ENCODE measurements at regions not wholly inside any gene's neighbourhood (a gene's known extent, or its start where the extent isn't known, plus 50 kb on each side); places are given as distances from the start of the nearest gene placed in this dataset.

GRCh38 chr6:74953708-74954107, 252.1 kb downstream of the COL12A1 start:
- no peak for TF ChIP-seq POLR2A (IDR thresholded peaks at IDR 0.05)
- Histone ChIP-seq H3K4me1 (replicated peaks in 1 of 2) (no peaks in the 10 kb centered on the region), H3K9me3 (replicated peaks in 1 of 3) (peaks cover 0 to 4% (median 0%) of the 10 kb centered on the region in 3 donors), H3K4me3 (no peak overlapping the region), H3K27ac (no peak overlapping the region), H3K36me3 (replicated peaks in 1 of 2) (no peaks in the 10 kb centered on the region), H3K27me3 (no peaks in the 10 kb centered on the region)
- WGBS, 4 donors: 72 to 86% (median 75%) methylated on average over 3 of the region's 3 CpGs
- intact Hi-C loops (cut with DNase I): no loop called here
- DNase-seq: no peak

GRCh38 chr6:74946961-74947360, 258.9 kb downstream of the COL12A1 start:
- no peaks in the 10 kb centered on the region for H3K4me1 ChIP-seq (replicated peaks in 1 of 2)
- no peak overlapping the region for H3K27ac ChIP-seq
- no peaks in the 10 kb centered on the region for H3K9me3 ChIP-seq (replicated peaks in 1 of 3)
- no peak for DNase-seq
- intact Hi-C loops (cut with DNase I): no loop called here
- no peaks in the 10 kb centered on the region for H3K36me3 ChIP-seq (replicated peaks in 1 of 2)
- 60 to 76% (median 68%) methylated on average over 2 of the region's 2 CpGs for WGBS, 4 donors
- no peak overlapping the region for H3K4me3 ChIP-seq
- TF ChIP-seq CTCF (IDR thresholded peaks at IDR 0.05) (no peak), POLR2A (IDR thresholded peaks at IDR 0.05) (no peak)
- H3K27me3 ChIP-seq: peaks cover 3% of the 10 kb centered on the region

- Histone ChIP-seq H3K36me3 (replicated peaks in 1 of 2) (no peaks in the 10 kb centered on the region), H3K4me1 (replicated peaks in 1 of 2) (no peaks in the 10 kb centered on the region), H3K9me3 (replicated peaks in 1 of 3) (no peaks in the 10 kb centered on the region), H3K4me3 (no peak overlapping the region), H3K27ac (no peak overlapping the region), H3K27me3 (peaks cover 1% of the 10 kb centered on the region)
- DNase-seq: no peak
- TF ChIP-seq POLR2A (IDR thresholded peaks at IDR 0.05): no peak
- TF ChIP-seq CTCF (IDR thresholded peaks at IDR 0.05): no peak
- 59 to 68% (median 63%) methylated on average over 3 of the region's 3 CpGs for WGBS, 4 donors
- intact Hi-C loops (cut with DNase I): no loop called here
These were observed 263.7 kb downstream of the COL12A1 start for GRCh38 chr6:74942130-74942529.

- Histone ChIP-seq H3K9me3 (replicated peaks in 1 of 3) (no peaks in the 10 kb centered on the region), H3K27ac (no peak overlapping the region), H3K4me1 (replicated peaks in 1 of 2) (no peaks in the 10 kb centered on the region), H3K4me3 (no peak overlapping the region), H3K27me3 (no peaks in the 10 kb centered on the region), H3K36me3 (replicated peaks in 1 of 2) (no peaks in the 10 kb centered on the region)
- intact Hi-C loops (cut with DNase I): no loop called here
- no peak for TF ChIP-seq POLR2A (IDR thresholded peaks at IDR 0.05)
- TF ChIP-seq CTCF (IDR thresholded peaks at IDR 0.05): no peak
- 37 to 54% (median 48%) methylated on average over 1 of the region's 1 CpG for WGBS, 4 donors
- no peak for DNase-seq
These were observed 264.4 kb downstream of the COL12A1 start for GRCh38 chr6:74941424-74941823.

- Histone ChIP-seq H3K27ac (no peak overlapping the region), H3K27me3 (no peaks in the 10 kb centered on the region), H3K4me1 (replicated peaks in 1 of 2) (no peaks in the 10 kb centered on the region), H3K9me3 (replicated peaks in 1 of 3) (no peaks in the 10 kb centered on the region), H3K36me3 (replicated peaks in 1 of 2) (no peaks in the 10 kb centered on the region), H3K4me3 (no peak overlapping the region)
- 60 to 74% (median 70%) methylated on average over 4 of the region's 4 CpGs for whole genome bisulfite sequencing, 4 donors
- no peak for DNase-seq
- no peak for TF ChIP-seq CTCF (IDR thresholded peaks at IDR 0.05)
- TF ChIP-seq POLR2A (IDR thresholded peaks at IDR 0.05): no peak
- intact Hi-C loops (cut with DNase I): no loop called here
These were observed 265.9 kb downstream of the COL12A1 start for GRCh38 chr6:74939721-74940620.
